DOHH2 (cell line): ENCODE measurements at regions not wholly inside any gene's neighbourhood (a gene's known extent, or its start where the extent isn't known, plus 50 kb on each side); places are given as distances from the start of the nearest gene placed in this dataset.

Experiments
- H3F3A ChIP-seq: fragments of 200-600 bp; sonication (generic), shearing (Covaris generic); 2 replicates; pipeline ENCODE4 v1.6.0; 2016; ENCODE audit warnings: antibody characterized with exemption, mild to moderate bottlenecking; ENCODE audit not compliant: control insufficient read depth, insufficient read depth
- H3K27ac ChIP-seq: fragments of 200-600 bp; sonication (generic); 2 replicates; pipeline ENCODE4 v1.5.1; 2014; ENCODE audit warnings: low read depth, mild to moderate bottlenecking, low read length, moderate library complexity
- H3K27me3 ChIP-seq: fragments of 200-600 bp; sonication (generic); 2 replicates; pipeline ENCODE4 v1.6.1; 2014; ENCODE audit warnings: mild to moderate bottlenecking, low read length, mixed read lengths; ENCODE audit not compliant: control insufficient read depth
- H3K36me3 ChIP-seq: fragments of 200-600 bp; sonication (generic); 2 replicates; pipeline ENCODE4 v1.6.1; 2014; ENCODE audit warnings: mild to moderate bottlenecking, low read length, moderate library complexity, mixed read lengths; ENCODE audit not compliant: control insufficient read depth
- H3K4me1 ChIP-seq: fragments of 200-600 bp; sonication (generic); 2 replicates; pipeline ENCODE4 v1.6.1; 2014; ENCODE audit warnings: mild to moderate bottlenecking, low read length, mixed read lengths; ENCODE audit not compliant: control insufficient read depth
- H3K4me2 ChIP-seq: fragments of 200-600 bp; sonication (generic); 2 replicates; pipeline ENCODE4 v1.6.0; 2014; ENCODE audit warnings: mild to moderate bottlenecking, low read length, moderate library complexity
- H3K4me3 ChIP-seq: fragments of 200-600 bp; sonication (generic); 2 replicates; pipeline ENCODE4 v1.5.1; 2014; ENCODE audit warnings: mild to moderate bottlenecking, low read length, mixed read lengths
- H3K79me2 ChIP-seq: fragments of 200-600 bp; sonication (generic); 2 replicates; pipeline ENCODE4 v1.6.1; 2014; ENCODE audit warnings: mild to moderate bottlenecking, low read length, mixed read lengths; ENCODE audit not compliant: control insufficient read depth
- H3K9me2 ChIP-seq: fragments of 200-600 bp; sonication (generic); replicated peaks from 2 replicates; pipeline ENCODE4 v1.6.1; 2014; ENCODE audit warnings: mild to moderate bottlenecking, low read length, mixed read lengths; ENCODE audit not compliant: control insufficient read depth
- H3K9me3 ChIP-seq: fragments of 200-600 bp; sonication (generic); 2 replicates; pipeline ENCODE4 v1.6.1; 2014; ENCODE audit warnings: antibody characterized with exemption, low read length, mixed read lengths; ENCODE audit not compliant: control insufficient read depth, insufficient read depth
- H4K20me1 ChIP-seq: fragments of 200-600 bp; sonication (generic); 2 replicates; pipeline ENCODE4 v1.6.0; 2014; ENCODE audit warnings: low read depth, mild to moderate bottlenecking, antibody characterized with exemption, low read length, moderate library complexity; ENCODE audit not compliant: control insufficient read depth, insufficient read depth
- CTCF ChIP-seq: fragments of 200-600 bp; sonication (generic); IDR thresholded peaks from one replicate; pipeline ENCODE4 v1.5.1; 2014; ENCODE audit warnings: antibody characterized with exemption, mild to moderate bottlenecking, low read depth, low read length; ENCODE audit not compliant: poor library complexity, severe bottlenecking
- EZH2phosphoT487 ChIP-seq: fragments of 200-600 bp; sonication (generic); IDR thresholded peaks from 2 replicates; pipeline ENCODE4 v1.6.1; 2017; ENCODE audit warnings: borderline replicate concordance, mild to moderate bottlenecking, antibody characterized with exemption, low read length, moderate library complexity, mixed read lengths

- Histone ChIP-seq H3K4me1 (no peaks in the 10 kb centered on the region), H3K36me3 (no peaks in the 10 kb centered on the region), H3K27me3 (no peaks in the 10 kb centered on the region), H3K9me3 (no peaks in the 10 kb centered on the region), H3F3A (no peaks in the 10 kb centered on the region), H3K79me2 (no peaks in the 10 kb centered on the region), H3K27ac (no peak overlapping the region), H3K4me3 (no peak overlapping the region), H4K20me1 (no peaks in the 10 kb centered on the region), H3K9me2 (no peaks in the 10 kb centered on the region), H3K4me2 (no peak overlapping the region)
- TF ChIP-seq CTCF: no peak
- TF ChIP-seq EZH2phosphoT487: no peak
Observed at GRCh38 chr22:27585141-27585540, 216.4 kb downstream of the MN1 start.

DNA sequence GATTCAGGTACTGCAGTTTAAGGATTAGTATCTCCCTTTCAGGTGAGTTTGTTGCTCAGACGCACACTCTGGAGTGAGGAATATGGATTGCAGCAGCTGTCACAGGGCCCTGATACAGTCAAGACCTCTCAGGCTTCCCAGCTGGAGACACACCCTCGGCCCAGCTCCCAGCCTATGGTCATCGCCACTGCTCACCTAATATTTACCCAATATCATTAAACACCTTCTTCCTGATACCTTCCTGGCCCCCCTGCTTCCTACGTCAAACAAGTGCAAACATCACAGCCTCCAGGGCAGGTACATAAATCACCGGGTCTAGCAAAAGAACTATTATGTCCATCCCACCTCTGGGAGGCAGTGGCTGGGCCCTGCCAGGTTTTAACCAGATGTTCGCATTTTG lies 213.3 kb downstream of the MN1 start:
- H3K79me2 ChIP-seq: no peaks in the 10 kb centered on the region

GRCh38 chr22:27588915-27589314 lies 212.6 kb downstream of the MN1 start:
- Histone ChIP-seq H3K27me3 (no peaks in the 10 kb centered on the region), H3K9me2 (no peaks in the 10 kb centered on the region), H3K79me2 (no peaks in the 10 kb centered on the region), H3K4me2 (no peak overlapping the region), H3K9me3 (no peaks in the 10 kb centered on the region), H3K4me3 (no peak overlapping the region), H4K20me1 (no peaks in the 10 kb centered on the region), H3K36me3 (no peaks in the 10 kb centered on the region), H3K27ac (no peak overlapping the region), H3F3A (no peaks in the 10 kb centered on the region), H3K4me1 (no peaks in the 10 kb centered on the region)
- TF ChIP-seq CTCF: no peak
- no peak for TF ChIP-seq EZH2phosphoT487

More for the DNA sequence above, 213.3 kb downstream of the MN1 start:
- H3K4me2 ChIP-seq: no peak overlapping the region
- no peaks in the 10 kb centered on the region for H3K27me3 ChIP-seq
- TF ChIP-seq CTCF (no peak), EZH2phosphoT487 (no peak)
- H4K20me1 ChIP-seq: no peaks in the 10 kb centered on the region
- H3K27ac ChIP-seq: no peak overlapping the region
- no peaks in the 10 kb centered on the region for H3F3A ChIP-seq
- no peak overlapping the region for H3K4me3 ChIP-seq
- no peaks in the 10 kb centered on the region for H3K9me3 ChIP-seq
- H3K36me3 ChIP-seq: no peaks in the 10 kb centered on the region
- no peaks in the 10 kb centered on the region for H3K4me1 ChIP-seq
- H3K9me2 ChIP-seq: no peaks in the 10 kb centered on the region

DNA sequence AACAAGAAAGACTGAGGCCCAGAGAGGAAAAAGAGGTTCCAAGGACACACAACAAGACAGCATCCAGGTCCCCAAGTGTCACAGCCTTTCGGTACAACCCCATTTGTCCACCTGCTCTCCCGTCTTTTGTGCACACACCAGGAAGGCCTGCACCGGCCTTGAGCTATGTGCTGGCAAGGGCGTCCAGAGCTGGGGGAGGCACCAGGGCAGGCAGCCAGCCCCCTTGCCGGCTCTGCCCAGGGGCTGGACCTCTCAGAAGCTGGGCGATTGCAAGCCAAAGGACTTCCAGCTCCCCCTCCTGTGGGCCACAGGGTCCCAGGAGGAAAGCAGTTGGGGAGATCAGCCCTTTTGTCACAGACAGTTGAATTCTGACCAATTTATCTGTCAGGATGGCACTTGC lies 210.5 kb downstream of the MN1 start:
- H3K4me2 ChIP-seq: no peak overlapping the region
- H3F3A ChIP-seq: no peaks in the 10 kb centered on the region
- H3K4me3 ChIP-seq: no peak overlapping the region
- no peaks in the 10 kb centered on the region for H3K4me1 ChIP-seq
- no peaks in the 10 kb centered on the region for H3K9me3 ChIP-seq
- no peak for TF ChIP-seq EZH2phosphoT487
- TF ChIP-seq CTCF: no peak
- H3K36me3 ChIP-seq: no peaks in the 10 kb centered on the region
- no peaks in the 10 kb centered on the region for H3K9me2 ChIP-seq
- H3K79me2 ChIP-seq: no peaks in the 10 kb centered on the region
- no peaks in the 10 kb centered on the region for H3K27me3 ChIP-seq
- H4K20me1 ChIP-seq: no peaks in the 10 kb centered on the region
- no peak overlapping the region for H3K27ac ChIP-seq
